ENCODE measurements at regions not wholly inside any gene's neighbourhood (a gene's known extent, or its start where the extent isn't known, plus 50 kb on each side); places are given as distances from the start of the nearest gene placed in this dataset.

DNA sequence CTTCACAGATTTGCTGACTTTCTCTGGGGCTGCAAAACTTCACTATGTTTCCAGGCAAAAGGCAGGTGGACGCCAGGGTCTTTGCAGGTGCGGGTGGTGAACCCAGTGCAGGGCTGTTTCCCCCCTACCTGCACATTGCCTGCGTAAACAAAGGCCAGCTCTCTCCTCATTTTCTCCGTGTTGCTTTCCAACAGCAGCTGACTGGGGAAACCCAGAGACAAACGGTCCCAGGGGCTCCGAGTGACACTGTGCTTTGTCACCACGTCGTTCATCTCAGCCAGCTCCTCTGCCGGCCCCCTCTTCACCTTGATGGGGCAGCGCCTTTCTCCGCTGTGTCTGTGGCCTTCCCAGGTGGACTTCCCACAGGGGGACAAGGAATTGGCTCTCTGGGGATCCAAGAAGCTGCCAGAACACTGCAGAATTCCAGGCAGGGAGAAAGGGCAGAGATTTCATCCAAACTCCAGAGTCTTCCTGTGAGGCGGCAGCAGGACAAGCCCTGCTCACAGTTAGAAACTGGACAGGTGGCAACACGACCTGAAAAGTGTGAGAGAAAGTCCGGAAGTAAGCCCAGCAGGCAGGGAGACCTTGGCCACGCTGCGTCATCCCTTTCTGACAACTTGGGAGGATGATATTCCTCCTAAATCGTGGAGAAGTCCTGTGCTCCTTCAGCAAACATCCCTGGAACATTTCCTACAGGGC, 1493.7 kb downstream of the TBC1D22A start:
- no peaks in the 10 kb centered on the region for H3K36me3 ChIP-seq (ENCODE audit: insufficient read depth, low read length)
- no peaks in the 10 kb centered on the region for H3K4me1 ChIP-seq (ENCODE audit: insufficient read depth, low read length, poor library complexity, severe bottlenecking)
- H3K4me3 ChIP-seq (ENCODE audit: low read length, poor library complexity, severe bottlenecking) = no peak overlapping the region
- H4K20me1 ChIP-seq (ENCODE audit: insufficient read depth, low read length, poor library complexity, severe bottlenecking) = no peaks in the 10 kb centered on the region
- H3K27me3 ChIP-seq (ENCODE audit: insufficient read depth, low read length, poor library complexity, severe bottlenecking) = no peaks in the 10 kb centered on the region
- no peaks in the 10 kb centered on the region for H3K79me2 ChIP-seq (ENCODE audit: insufficient read depth, low read length)
- no peaks in the 10 kb centered on the region for H3K9me2 ChIP-seq (replicated peaks; ENCODE audit: low read depth, low read length)
- H2AFZ ChIP-seq (ENCODE audit: low read length) = no peak overlapping the region
- H3K9me3 ChIP-seq (ENCODE audit: insufficient read depth, low read depth, low read length) = no peaks in the 10 kb centered on the region; the same call in 1 of the 2 replicates
- no peak overlapping the region for H3K9ac ChIP-seq (ENCODE audit: low read depth, low read length, poor library complexity, severe bottlenecking)
- H3K4me2 ChIP-seq (ENCODE audit: low read depth, low read length, poor library complexity, severe bottlenecking) = no peak overlapping the region
- TF ChIP-seq CTCF (conservative IDR thresholded peaks at IDR 0.05; ENCODE audit: low read length) = no peak
- no peak for TF ChIP-seq EZH2phosphoT487 (IDR thresholded peaks at IDR 0.05; ENCODE audit: borderline replicate concordance)
- H3F3A ChIP-seq (ENCODE audit: low read depth) = no peaks in the 10 kb centered on the region

- no peak for TF ChIP-seq CTCF (conservative IDR thresholded peaks at IDR 0.05; ENCODE audit: low read length)
- no peak for TF ChIP-seq EZH2phosphoT487 (IDR thresholded peaks at IDR 0.05; ENCODE audit: borderline replicate concordance)
- Histone ChIP-seq H2AFZ (ENCODE audit: low read length) (no peak overlapping the region), H3K9ac (ENCODE audit: low read depth, low read length, poor library complexity, severe bottlenecking) (no peak overlapping the region), H3K27me3 (ENCODE audit: insufficient read depth, low read length, poor library complexity, severe bottlenecking) (no peaks in the 10 kb centered on the region), H3K9me2 (replicated peaks; ENCODE audit: low read depth, low read length) (no peaks in the 10 kb centered on the region), H3K4me1 (ENCODE audit: insufficient read depth, low read length, poor library complexity, severe bottlenecking) (no peaks in the 10 kb centered on the region), H3K9me3 (ENCODE audit: insufficient read depth, low read depth, low read length) (no peaks in the 10 kb centered on the region; the same call in 1 of the 2 replicates), H3F3A (ENCODE audit: low read depth) (no peaks in the 10 kb centered on the region), H4K20me1 (ENCODE audit: insufficient read depth, low read length, poor library complexity, severe bottlenecking) (no peaks in the 10 kb centered on the region), H3K79me2 (ENCODE audit: insufficient read depth, low read length) (no peaks in the 10 kb centered on the region), H3K4me3 (ENCODE audit: low read length, poor library complexity, severe bottlenecking) (no peak overlapping the region), H3K36me3 (ENCODE audit: insufficient read depth, low read length) (no peaks in the 10 kb centered on the region), H3K4me2 (ENCODE audit: low read depth, low read length, poor library complexity, severe bottlenecking) (no peak overlapping the region)
Observed at GRCh38 chr22:48254311-48254873, 1491.9 kb downstream of the TBC1D22A start.

GRCh38 chr22:48253573-48253972, 1491.1 kb downstream of the TBC1D22A start:
- no peaks in the 10 kb centered on the region for H3F3A ChIP-seq (ENCODE audit: low read depth)
- no peaks in the 10 kb centered on the region for H3K36me3 ChIP-seq (ENCODE audit: insufficient read depth, low read length)
- no peak overlapping the region for H3K9ac ChIP-seq (ENCODE audit: low read depth, low read length, poor library complexity, severe bottlenecking)
- H3K79me2 ChIP-seq (ENCODE audit: insufficient read depth, low read length) = no peaks in the 10 kb centered on the region
- no peak overlapping the region for H3K4me3 ChIP-seq (ENCODE audit: low read length, poor library complexity, severe bottlenecking)
- no peaks in the 10 kb centered on the region; the same call in 1 of the 2 replicates for H3K9me3 ChIP-seq (ENCODE audit: insufficient read depth, low read depth, low read length)
- no peaks in the 10 kb centered on the region for H3K4me1 ChIP-seq (ENCODE audit: insufficient read depth, low read length, poor library complexity, severe bottlenecking)
- H2AFZ ChIP-seq (ENCODE audit: low read length) = no peak overlapping the region
- no peaks in the 10 kb centered on the region for H3K27me3 ChIP-seq (ENCODE audit: insufficient read depth, low read length, poor library complexity, severe bottlenecking)
- H4K20me1 ChIP-seq (ENCODE audit: insufficient read depth, low read length, poor library complexity, severe bottlenecking) = no peaks in the 10 kb centered on the region
- H3K9me2 ChIP-seq (replicated peaks; ENCODE audit: low read depth, low read length) = no peaks in the 10 kb centered on the region
- no peak for TF ChIP-seq CTCF (conservative IDR thresholded peaks at IDR 0.05; ENCODE audit: low read length)
- no peak for TF ChIP-seq EZH2phosphoT487 (IDR thresholded peaks at IDR 0.05; ENCODE audit: borderline replicate concordance)
- no peak overlapping the region for H3K4me2 ChIP-seq (ENCODE audit: low read depth, low read length, poor library complexity, severe bottlenecking)
